ENCODE measurements at regions not wholly inside any gene's neighbourhood (a gene's known extent, or its start where the extent isn't known, plus 50 kb on each side); places are given as distances from the start of the nearest gene placed in this dataset.

DNA sequence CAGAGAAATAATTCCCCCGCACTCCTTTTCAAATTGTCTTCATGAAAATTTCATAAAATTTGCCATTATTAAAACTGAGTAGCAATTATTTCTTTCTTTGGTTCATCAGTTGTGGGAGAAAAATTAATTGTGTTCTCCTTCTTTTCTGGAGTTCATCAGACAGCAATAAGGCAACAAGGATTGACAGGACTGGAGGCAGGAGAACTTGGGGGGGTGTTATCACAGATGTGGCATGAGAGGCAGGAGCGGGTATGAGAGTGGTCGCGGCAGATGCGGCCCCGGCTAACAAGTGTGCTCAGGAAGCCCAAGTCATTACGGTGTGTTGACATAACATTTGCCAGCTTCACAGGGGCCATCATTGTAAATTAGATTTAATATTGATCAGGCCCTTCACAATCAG, 306.6 kb upstream of the TMPO start:
- DNase-seq, result no peak

DNA sequence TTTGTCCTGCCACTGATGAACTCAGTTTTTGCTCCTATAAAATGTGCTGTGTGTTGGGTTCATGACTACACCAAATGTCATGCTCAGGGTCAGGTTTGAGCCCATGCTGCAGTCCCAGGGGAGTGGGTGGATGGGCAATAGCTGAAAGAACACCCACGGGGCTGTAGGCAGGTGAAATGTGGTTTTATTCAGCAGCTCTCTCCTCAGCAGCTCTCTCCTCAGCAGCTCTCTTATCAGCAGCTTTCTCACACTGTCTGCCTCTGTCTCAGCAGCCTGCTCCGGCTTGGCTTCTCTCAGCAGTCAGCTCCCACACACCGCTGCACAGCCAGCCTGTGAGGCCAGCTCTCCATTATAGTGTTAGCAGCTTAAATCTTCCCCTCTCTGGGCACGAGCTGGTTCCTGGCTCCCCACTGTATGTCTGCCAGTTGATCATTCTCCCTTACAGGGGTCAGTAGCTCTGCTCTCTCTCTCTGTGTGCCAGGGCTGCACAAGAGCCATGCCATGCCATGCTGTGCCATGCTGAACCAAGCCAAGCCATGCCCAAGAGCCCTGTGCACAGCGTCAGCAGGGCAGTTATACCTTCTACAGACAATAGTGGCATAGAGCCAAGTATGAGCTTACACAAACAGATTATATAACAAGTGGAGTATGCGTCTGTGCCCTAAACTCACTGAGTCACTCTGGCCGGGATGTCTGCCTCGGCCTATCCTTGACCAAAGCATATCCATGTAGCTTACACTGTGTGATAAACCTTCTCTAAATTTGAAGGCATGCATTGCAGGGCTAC, 303.3 kb upstream of the TMPO start:
- peak in 1 of 56 donors; percentile 23 for DNase-seq

GRCh38 chr12:98213556-98213955, 301.8 kb upstream of the TMPO start:
- DNase-seq, result no peak

- no peak for DNase-seq
These were observed 298.1 kb upstream of the TMPO start for GRCh38 chr12:98217257-98217656.

- no peak for DNase-seq
These were observed 294.8 kb upstream of the TMPO start for GRCh38 chr12:98220636-98221035.

DNA sequence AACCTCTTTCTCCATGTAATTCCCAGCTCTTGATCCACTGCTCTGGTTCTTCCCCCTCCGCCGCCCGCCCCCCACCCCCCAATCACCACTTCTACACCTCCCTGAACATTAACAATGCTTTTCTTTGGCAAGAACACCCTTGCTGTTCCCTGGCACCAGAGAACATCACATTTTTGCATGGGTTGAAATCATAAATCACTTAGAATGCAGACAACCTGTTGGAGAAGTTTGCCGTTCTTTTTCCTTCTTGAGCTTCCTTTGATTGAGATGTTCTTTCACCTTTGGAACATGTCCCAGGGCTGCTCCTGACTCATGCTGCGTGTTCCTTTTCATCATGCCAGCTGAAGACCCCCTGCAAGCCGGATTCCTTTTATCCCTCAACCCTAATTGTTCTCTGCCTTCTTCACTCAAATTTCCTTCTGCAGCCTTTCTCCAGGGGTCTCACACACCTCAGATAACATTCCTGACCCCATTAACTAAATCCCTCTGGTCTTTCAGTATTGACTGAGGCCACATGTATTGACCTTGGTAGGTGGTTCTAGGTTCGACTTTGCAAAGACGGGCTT, 294.1 kb upstream of the TMPO start:
- DNase-seq, result no peak

DNA sequence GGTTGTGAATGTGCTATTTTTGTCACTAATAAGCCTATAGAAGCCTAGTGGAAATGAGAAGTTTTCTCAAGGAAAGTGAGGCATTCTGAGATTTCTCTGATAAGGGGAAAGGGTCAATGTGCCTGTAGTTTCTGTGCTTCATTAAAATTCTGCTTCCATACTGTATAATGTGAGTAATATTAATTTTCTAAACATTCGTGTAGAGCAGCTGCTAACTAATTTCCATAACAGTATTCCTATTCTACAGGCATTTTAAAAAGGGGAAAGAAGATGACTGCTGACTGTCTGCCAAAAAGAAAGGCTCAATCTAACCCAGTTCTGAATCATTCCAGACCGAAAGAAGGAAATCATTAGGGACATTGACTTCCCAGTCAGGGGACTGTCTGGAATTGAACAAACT, 293.3 kb upstream of the TMPO start:
- DNase-seq, result no peak

DNA sequence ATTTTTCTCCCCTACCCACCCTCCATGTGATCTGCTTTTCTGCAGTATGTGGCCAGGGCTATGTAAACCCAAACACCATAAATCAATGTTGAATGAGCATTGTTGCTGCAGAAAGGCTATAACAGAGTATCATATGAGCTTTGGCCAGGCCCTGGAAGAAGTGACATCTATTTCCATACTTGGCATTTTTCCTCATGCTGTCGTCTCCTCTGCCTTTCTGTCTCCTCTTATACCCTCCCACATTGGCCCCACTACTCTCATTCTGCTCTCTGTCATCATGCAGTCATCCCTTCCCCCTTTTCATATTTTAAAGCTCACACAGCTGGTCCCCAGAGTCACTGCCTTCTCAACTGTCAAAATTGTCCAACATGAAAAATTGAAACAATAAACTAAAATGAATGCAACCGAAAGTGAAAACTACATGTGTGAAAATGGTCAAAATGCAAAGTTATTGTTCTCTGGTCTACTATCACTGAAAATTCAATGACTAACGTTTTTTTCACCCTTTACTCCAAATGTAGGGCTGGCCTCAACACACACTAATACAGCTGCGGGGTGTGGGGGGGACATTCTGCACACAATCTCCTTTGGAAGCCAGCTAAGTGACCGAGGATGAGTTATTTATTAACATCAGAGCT, 290.7 kb upstream of the TMPO start:
- DNase-seq, result no peak

DNA sequence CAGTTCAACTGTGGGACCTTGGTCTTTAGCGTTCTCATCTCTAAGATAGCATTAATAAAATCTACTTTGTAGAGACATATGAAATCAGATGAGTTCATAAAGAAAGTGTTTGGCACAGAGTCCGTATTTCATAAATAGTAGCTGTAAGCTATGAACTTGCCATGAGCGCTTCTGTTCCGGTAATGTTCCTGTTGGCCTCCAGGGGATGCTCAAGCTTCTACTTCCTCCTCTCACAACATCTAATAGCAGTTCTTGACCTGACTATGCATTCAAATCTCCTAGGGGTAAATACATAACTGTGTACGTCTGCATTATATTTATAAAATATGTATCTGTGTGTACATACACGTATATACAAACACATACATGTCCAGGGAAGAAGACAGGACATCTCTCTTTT, 288.2 kb upstream of the TMPO start:
- no peak for DNase-seq

DNA sequence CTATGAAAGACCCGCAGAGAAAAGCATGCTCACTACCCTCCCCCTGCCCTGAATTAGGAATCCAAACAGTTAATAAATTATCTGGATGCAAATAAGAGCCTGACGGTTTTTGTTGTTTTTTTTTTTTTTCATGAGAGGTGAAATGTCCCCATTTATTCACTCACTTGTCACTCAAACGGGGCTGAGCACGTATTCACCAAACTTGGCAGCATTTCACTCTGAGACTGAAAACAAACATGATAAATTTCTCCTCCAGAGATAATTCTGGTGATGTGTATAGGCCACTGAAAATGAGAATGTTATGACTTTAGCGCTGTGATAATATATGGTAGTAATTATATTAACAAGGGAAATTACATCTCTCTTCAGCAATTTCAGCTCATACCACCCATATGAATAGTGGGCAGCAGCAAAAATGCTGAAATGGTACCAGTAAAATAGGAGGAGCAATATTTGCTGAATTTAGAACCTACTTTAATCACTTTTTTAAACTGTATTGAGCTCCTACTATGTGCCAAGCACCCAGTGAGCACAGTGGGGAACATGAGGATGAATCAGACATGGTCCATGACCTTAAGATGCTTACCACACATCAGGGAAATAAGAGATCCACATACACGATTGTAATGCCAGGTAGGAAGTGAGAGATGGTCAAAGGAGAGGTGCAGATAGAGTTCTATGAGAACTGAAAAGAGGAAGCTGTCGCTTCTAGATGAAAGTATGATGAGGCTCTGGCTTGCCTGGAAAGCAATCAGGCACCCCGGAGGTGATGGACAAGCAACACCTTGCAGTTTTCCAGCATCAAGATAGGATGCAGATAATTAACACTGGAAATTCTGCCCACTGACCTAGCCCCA, 286.5 kb upstream of the TMPO start:
- no peak for DNase-seq

- DNase-seq, result no peak
These were observed 285.9 kb upstream of the TMPO start for GRCh38 chr12:98229540-98229924.

DNA sequence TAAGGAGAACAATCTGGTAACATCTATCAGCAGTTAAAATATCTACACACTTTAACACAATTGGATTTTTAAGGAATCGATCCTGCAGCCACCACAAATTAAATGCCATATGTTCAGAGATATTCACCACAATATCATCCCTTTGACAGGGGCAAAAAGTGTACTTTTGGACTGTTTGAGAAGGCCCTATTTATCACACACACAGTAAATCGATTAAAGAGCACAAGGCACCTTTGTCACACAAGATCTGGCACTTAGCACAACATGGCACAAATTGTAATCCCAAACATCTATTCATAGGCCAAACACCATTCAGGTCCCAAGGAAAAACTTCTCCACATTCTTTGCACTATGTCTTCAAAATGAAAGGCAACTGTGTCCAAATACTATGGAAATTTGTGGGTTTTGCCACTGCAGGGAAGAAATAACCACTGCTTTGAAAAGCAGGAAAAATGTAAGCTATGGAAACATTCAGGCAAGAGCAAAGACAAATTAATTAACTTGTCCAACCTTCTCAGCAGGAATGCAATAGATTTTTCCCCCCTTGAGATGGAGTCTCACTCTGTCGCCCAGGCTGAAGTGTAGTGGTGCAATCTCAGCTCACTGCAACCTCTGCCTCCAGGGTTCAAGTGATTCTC, 282.5 kb upstream of the TMPO start:
- DNase-seq, result no peak

DNA sequence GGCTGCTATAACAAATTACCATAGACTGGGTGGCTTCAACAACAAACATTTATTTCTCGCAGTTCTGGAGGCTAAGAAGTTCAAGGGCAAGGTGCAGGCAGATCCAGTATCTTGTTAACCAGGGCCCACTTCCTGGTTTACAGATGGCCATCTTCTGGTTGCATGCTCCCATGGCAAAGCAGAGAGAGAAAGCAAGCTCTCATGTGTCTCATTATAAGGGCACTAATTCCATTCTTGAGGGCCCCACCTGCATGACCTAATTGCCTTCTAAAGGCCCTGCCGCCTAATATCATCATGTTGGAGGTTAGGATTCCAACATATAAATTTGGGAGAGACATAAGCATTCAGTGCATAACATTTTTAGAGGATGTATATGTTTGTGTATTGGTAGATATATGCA, 280.1 kb upstream of the TMPO start:
- DNase-seq, result no peak

DNA sequence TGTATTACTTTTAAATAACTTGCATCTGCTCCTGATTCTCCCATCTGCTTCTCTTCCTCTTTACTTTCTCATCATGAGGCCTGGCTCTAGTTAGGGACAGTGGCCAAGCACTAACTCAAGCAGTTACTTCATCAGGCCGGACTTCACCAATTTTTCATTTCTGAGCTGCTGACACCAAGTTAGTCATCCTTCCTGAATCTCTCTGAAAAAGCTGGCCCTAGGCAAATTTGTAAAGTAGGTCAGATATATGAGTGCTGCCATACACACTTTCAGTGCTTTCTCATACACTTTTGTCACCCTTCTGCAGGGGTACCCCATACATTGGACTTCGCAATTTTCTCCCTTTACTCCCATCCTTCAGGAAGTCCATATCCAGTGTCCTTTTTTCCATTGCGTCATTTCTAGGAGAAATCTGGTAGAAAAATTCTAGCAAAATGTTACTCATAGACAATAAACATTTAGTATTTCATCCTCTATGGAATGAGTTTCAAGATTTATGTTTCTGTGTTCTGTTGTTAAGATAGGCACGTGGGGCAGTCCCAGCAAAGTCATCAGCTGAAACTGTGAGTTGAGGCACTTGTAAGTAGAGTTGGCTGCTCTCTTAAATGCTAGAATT, 276.8 kb upstream of the TMPO start:
- DNase-seq, result no peak

DNA sequence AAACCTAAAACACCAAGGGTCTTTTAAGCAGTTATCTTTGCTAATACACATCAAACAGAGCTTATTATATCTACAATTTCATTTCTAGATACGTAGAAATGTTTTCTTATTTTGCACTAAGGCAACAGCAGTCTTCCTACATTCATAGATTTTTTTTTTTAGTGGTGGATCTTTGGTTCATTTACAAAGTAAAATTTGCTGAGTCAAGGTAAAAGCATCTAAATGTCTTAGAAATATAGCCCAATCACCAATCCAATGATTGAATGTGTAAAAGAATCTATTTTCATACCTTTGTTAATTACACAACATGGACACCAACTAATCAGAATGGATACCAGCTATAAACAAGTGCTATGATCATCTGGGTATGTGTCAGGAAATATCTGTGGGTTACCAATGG, 272.2 kb upstream of the TMPO start:
- DNase-seq, result no peak

DNA sequence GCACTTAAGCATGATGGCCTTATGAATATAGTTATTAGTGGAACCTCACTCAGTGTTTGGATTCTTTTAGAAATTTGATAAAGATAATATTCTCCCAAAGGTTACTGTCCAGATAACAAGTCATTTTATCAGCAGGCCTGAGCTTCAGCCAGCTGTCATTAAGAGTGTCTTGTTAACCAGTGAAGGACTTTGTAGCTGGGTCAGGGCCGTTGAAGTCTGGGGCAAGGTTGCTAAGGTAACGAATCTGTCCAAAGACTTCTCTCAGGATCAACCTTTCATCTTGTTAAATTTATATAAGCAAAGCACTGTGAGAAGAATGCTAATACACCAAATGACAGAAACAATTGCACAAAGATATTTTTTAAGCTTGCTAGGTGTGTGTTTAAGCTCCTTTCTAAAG, 271.3 kb upstream of the TMPO start:
- no peak for DNase-seq

DNA sequence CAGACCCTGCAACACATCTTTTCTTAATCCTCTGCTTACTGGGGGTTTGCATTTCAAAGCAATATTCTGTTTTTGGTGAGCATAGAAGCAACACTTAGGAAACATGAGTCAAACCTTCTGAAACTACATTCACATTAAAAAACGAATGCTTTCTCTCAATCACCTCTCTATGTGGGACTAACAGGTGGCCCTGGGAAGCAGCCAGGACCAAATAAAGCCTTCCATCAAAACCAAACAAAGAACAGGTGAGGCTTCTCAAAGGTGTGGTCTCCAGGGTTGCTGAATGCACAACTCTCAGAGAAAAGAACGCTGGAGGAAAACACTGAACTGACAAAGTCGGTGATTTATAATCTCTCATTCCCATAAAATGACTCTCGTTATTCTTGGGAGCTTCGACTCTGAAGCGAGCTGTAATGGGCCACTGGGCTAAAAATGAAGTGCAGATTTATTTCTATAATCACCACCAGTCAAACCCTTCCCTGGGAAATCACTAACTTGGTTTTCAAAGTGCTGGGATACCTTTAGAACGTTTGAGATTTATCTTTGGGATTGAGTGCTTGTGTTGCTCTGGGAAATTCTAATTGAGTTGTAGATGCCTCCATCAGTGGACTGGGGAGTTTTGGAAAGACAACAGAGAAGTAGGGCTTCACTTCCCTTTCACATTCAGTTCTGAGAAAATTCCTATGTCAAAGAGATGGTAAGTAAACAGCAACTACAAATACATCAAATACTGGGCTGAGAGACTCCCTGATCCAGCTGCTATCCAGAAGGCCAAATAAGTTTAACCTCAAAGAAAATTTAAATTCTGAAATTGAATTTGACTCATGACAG, 262.0 kb upstream of the TMPO start:
- DNase-seq, result no peak

- no peak for DNase-seq
These were observed 258.6 kb upstream of the TMPO start for GRCh38 chr12:98256830-98257229.

DNA sequence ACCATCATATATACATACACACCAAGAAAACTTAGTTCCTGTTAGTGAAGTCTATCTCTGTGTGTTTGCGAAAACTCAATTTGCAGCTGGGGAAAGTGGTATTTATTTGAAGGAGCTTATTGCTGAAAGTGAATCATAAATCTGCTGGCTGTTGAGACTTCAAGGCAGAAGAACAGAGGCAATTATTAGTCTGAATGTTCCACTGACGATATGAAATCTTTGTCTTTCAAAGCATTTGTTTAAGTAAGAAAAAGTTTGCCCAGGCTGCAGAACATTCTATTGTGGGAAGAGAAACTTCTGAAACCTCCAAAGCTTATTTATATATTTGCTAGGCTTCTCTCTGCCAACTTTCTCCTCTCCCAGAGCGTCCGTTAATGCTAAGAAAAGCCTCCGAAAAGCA, 255.7 kb upstream of the TMPO start:
- DNase-seq, result no peak

DNA sequence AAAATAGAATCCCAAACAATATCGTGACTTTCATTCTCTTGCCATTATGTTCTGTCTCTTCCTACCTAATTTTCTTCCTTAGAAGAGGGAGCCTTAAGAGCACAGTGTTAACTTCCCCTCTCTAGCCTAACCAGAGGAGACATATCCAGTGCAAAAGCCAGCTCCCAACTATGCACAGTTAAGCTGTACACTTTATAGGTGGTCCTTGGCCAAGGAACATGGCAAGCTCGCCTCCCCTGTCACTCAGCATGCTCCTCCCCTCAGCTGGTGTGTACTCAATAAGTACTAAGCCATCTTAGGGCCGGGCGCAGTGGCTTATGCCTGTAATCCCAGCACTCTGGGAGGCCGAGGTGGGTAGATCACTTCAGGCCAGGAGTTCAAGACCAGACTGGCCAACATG, 255.1 kb upstream of the TMPO start:
- DNase-seq, result no peak

Measured in amygdala (tissue), 56 donors.